Activated CD4-positive, alpha-beta T cell treated with anti-CD3 and anti-CD28 coated beads, Interleukin-2, amount 10 ng/mL, durations not matched to agents 7 days and 5 days (primary cell): ENCODE measurements at regions not wholly inside any gene's neighbourhood (a gene's known extent, or its start where the extent isn't known, plus 50 kb on each side); places are given as distances from the start of the nearest gene placed in this dataset.
"Not testable (repeated sequence)": the region's sequence is repeated elsewhere in the genome, so short reads cannot be mapped to it uniquely, and the experiment has no call there.

ENCODE experiments used
- CTCF ChIA-PET: fragments of 350-600 bp; sonication (Branson Sonifier 250); formaldehyde crosslinking; loops from one replicate; lab custom pipeline; 2021; ENCODE audit warnings: antibody characterized with exemption; lab: Charles Lee
- POLR2A ChIA-PET: fragments of 350-600 bp; sonication (Branson Sonifier 250); formaldehyde crosslinking; loops from one replicate; lab custom pipeline; 2021; ENCODE audit warnings: antibody characterized with exemption; lab: Charles Lee
- DNase-seq: peaks from one replicate; pipeline ENCODE4 v3.0.0-alpha.2; 2020
- H3K27ac Mint-ChIP-seq: one replicate; pipeline ENCODE4 v1.8.0; 2021; ENCODE audit warnings: mild to moderate bottlenecking, moderate library complexity, mixed read lengths
- H3K27me3 Mint-ChIP-seq: one replicate; pipeline ENCODE4 v1.8.0; 2021; ENCODE audit warnings: mixed read lengths
- H3K36me3 Mint-ChIP-seq: one replicate; pipeline ENCODE4 v1.8.0; 2021; ENCODE audit warnings: low read depth, mixed read lengths
- H3K4me1 Mint-ChIP-seq: one replicate; pipeline ENCODE4 v1.8.0; 2021; ENCODE audit warnings: mixed read lengths
- H3K4me3 Mint-ChIP-seq: one replicate; pipeline ENCODE4 v1.8.0; 2021; ENCODE audit warnings: mild to moderate bottlenecking, moderate library complexity, mixed read lengths
- H3K9me3 Mint-ChIP-seq: one replicate; pipeline ENCODE4 v1.8.0; 2021; ENCODE audit warnings: mixed read lengths

- Mint-ChIP-seq H3K4me3 (no peak overlapping the region), H3K4me1 (no peaks in the 10 kb centered on the region), H3K27me3 (no peaks in the 10 kb centered on the region), H3K36me3 (no peaks in the 10 kb centered on the region), H3K27ac (no peak overlapping the region), H3K9me3 (peaks cover 4% of the 10 kb centered on the region)
- ChIA-PET POLR2A (no interaction called here), CTCF (no interaction called here)
- no peak for DNase-seq
Measured at GRCh38 chr19:28998974-28999373, 214.0 kb downstream of the UQCRFS1 start.

- H3K36me3 Mint-ChIP-seq, POLR2A ChIA-PET, DNase-seq, H3K27me3 Mint-ChIP-seq, H3K27ac Mint-ChIP-seq, H3K4me1 Mint-ChIP-seq, CTCF ChIA-PET, H3K4me3 Mint-ChIP-seq: not testable (repeated sequence)
- H3K9me3 Mint-ChIP-seq = peaks cover 12% of the 10 kb centered on the region
Measured at GRCh38 chr19:28997866-28998265, 215.1 kb downstream of the UQCRFS1 start.

GRCh38 chr19:28990522-28990921 lies 222.4 kb downstream of the UQCRFS1 start:
- no peak for DNase-seq
- no peaks in the 10 kb centered on the region for H3K36me3 Mint-ChIP-seq
- H3K9me3 Mint-ChIP-seq = peaks cover 9% of the 10 kb centered on the region
- no peak overlapping the region for H3K4me3 Mint-ChIP-seq
- POLR2A ChIA-PET = no interaction called here
- CTCF ChIA-PET = no interaction called here
- no peaks in the 10 kb centered on the region for H3K4me1 Mint-ChIP-seq
- H3K27ac Mint-ChIP-seq = no peak overlapping the region
- H3K27me3 Mint-ChIP-seq = no peaks in the 10 kb centered on the region

GRCh38 chr19:28989739-28990138 lies 223.2 kb downstream of the UQCRFS1 start:
- POLR2A ChIA-PET = no interaction called here
- no peaks in the 10 kb centered on the region for H3K27me3 Mint-ChIP-seq
- CTCF ChIA-PET = interaction anchor here (0.9 kb wide), 1 partner anchor 16 kb away, joined by 3 read pairs; no protein-coding TSS in a partner anchor
- DNase-seq = no peak
- peaks cover 9% of the 10 kb centered on the region for H3K9me3 Mint-ChIP-seq
- no peaks in the 10 kb centered on the region for H3K36me3 Mint-ChIP-seq
- H3K4me3 Mint-ChIP-seq = no peak overlapping the region
- H3K4me1 Mint-ChIP-seq = no peaks in the 10 kb centered on the region
- no peak overlapping the region for H3K27ac Mint-ChIP-seq

- POLR2A ChIA-PET = no interaction called here
Measured at GRCh38 chr19:28988066-28988465, 224.9 kb downstream of the UQCRFS1 start.

GRCh38 chr19:28987177-28987576 lies 225.8 kb downstream of the UQCRFS1 start:
- no peak for DNase-seq
- ChIA-PET POLR2A (no interaction called here), CTCF (no interaction called here)
- H3K4me3 Mint-ChIP-seq = no peak overlapping the region
- H3K36me3 Mint-ChIP-seq = no peaks in the 10 kb centered on the region
- H3K27ac Mint-ChIP-seq = no peak overlapping the region
- no peaks in the 10 kb centered on the region for H3K9me3 Mint-ChIP-seq
- H3K4me1 Mint-ChIP-seq = no peaks in the 10 kb centered on the region
- no peaks in the 10 kb centered on the region for H3K27me3 Mint-ChIP-seq

More at GRCh38 chr19:28988066-28988465, 224.9 kb downstream of the UQCRFS1 start:
- no peaks in the 10 kb centered on the region for H3K27me3 Mint-ChIP-seq
- H3K4me3 Mint-ChIP-seq = no peak overlapping the region
- no peaks in the 10 kb centered on the region for H3K4me1 Mint-ChIP-seq
- H3K36me3 Mint-ChIP-seq = no peaks in the 10 kb centered on the region
- peaks cover 2% of the 10 kb centered on the region for H3K9me3 Mint-ChIP-seq
- no peak overlapping the region for H3K27ac Mint-ChIP-seq
- CTCF ChIA-PET = no interaction called here
- DNase-seq = no peak

GRCh38 chr19:28985201-28985600 lies 227.8 kb downstream of the UQCRFS1 start:
- no peaks in the 10 kb centered on the region for H3K4me1 Mint-ChIP-seq
- no peak overlapping the region for H3K27ac Mint-ChIP-seq
- H3K27me3 Mint-ChIP-seq = no peaks in the 10 kb centered on the region

GRCh38 chr19:28984315-28984714 lies 228.6 kb downstream of the UQCRFS1 start:
- DNase-seq = no peak
- H3K4me1 Mint-ChIP-seq = no peaks in the 10 kb centered on the region
- no peaks in the 10 kb centered on the region for H3K36me3 Mint-ChIP-seq
- no peaks in the 10 kb centered on the region for H3K9me3 Mint-ChIP-seq
- no peak overlapping the region for H3K27ac Mint-ChIP-seq
- ChIA-PET POLR2A (no interaction called here), CTCF (no interaction called here)
- H3K27me3 Mint-ChIP-seq = no peaks in the 10 kb centered on the region
- no peak overlapping the region for H3K4me3 Mint-ChIP-seq

More at GRCh38 chr19:28985201-28985600, 227.8 kb downstream of the UQCRFS1 start:
- no peak for DNase-seq
- ChIA-PET CTCF (no interaction called here), POLR2A (no interaction called here)
- H3K36me3 Mint-ChIP-seq = no peaks in the 10 kb centered on the region
- no peak overlapping the region for H3K4me3 Mint-ChIP-seq
- H3K9me3 Mint-ChIP-seq = no peaks in the 10 kb centered on the region

- H3K27ac Mint-ChIP-seq = no peak overlapping the region
- no peaks in the 10 kb centered on the region for H3K4me1 Mint-ChIP-seq
- ChIA-PET CTCF (no interaction called here), POLR2A (no interaction called here)
- H3K36me3 Mint-ChIP-seq = no peaks in the 10 kb centered on the region
- no peaks in the 10 kb centered on the region for H3K27me3 Mint-ChIP-seq
- H3K9me3 Mint-ChIP-seq = no peaks in the 10 kb centered on the region
- DNase-seq = no peak
- no peak overlapping the region for H3K4me3 Mint-ChIP-seq
Measured at GRCh38 chr19:28983430-28983829, 229.5 kb downstream of the UQCRFS1 start.

- H3K27me3 Mint-ChIP-seq = no peaks in the 10 kb centered on the region
- H3K27ac Mint-ChIP-seq = no peak overlapping the region
- H3K4me1 Mint-ChIP-seq = no peaks in the 10 kb centered on the region
- ChIA-PET CTCF (no interaction called here), POLR2A (no interaction called here)
- DNase-seq = no peak
- no peak overlapping the region for H3K4me3 Mint-ChIP-seq
- H3K9me3 Mint-ChIP-seq = no peaks in the 10 kb centered on the region
- H3K36me3 Mint-ChIP-seq = no peaks in the 10 kb centered on the region
Measured at GRCh38 chr19:28981994-28982393, 231.0 kb downstream of the UQCRFS1 start.

GRCh38 chr19:28981518-28981917 lies 231.4 kb downstream of the UQCRFS1 start:
- H3K4me1 Mint-ChIP-seq = no peaks in the 10 kb centered on the region
- H3K27ac Mint-ChIP-seq = no peak overlapping the region
- H3K9me3 Mint-ChIP-seq = no peaks in the 10 kb centered on the region
- ChIA-PET POLR2A (no interaction called here), CTCF (no interaction called here)
- H3K36me3 Mint-ChIP-seq = no peaks in the 10 kb centered on the region
- H3K27me3 Mint-ChIP-seq = no peaks in the 10 kb centered on the region
- H3K4me3 Mint-ChIP-seq = no peak overlapping the region
- DNase-seq = no peak

GRCh38 chr19:28980236-28980868 lies 232.6 kb downstream of the UQCRFS1 start:
- ChIA-PET CTCF (no interaction called here), POLR2A (no interaction called here)
- Mint-ChIP-seq H3K4me1 (no peaks in the 10 kb centered on the region), H3K4me3 (no peak overlapping the region), H3K27ac (no peak overlapping the region), H3K27me3 (no peaks in the 10 kb centered on the region), H3K36me3 (no peaks in the 10 kb centered on the region), H3K9me3 (no peaks in the 10 kb centered on the region)
- DNase-seq = no peak

- H3K4me1 Mint-ChIP-seq = no peaks in the 10 kb centered on the region
- no peaks in the 10 kb centered on the region for H3K27me3 Mint-ChIP-seq
- POLR2A ChIA-PET = no interaction called here
- H3K36me3 Mint-ChIP-seq = no peaks in the 10 kb centered on the region
- CTCF ChIA-PET = no interaction called here
- H3K9me3 Mint-ChIP-seq = no peaks in the 10 kb centered on the region
- no peak overlapping the region for H3K4me3 Mint-ChIP-seq
- no peak overlapping the region for H3K27ac Mint-ChIP-seq
- no peak for DNase-seq
Measured at GRCh38 chr19:28977826-28978225, 235.1 kb downstream of the UQCRFS1 start.
